Activated CD4-positive, alpha-beta T cell treated with anti-CD3 and anti-CD28 coated beads, Interleukin-2, amount 50 U/mL, for 1 hour (primary cell): ENCODE measurements at regions not wholly inside any gene's neighbourhood (a gene's known extent, or its start where the extent isn't known, plus 50 kb on each side); places are given as distances from the start of the nearest gene placed in this dataset.

Experiments
- DNase-seq: peaks from one replicate; pipeline ENCODE4 v3.0.0-alpha.2; 2020

- no peak for DNase-seq
Measured at GRCh38 chr7:68265258-68265657, 1268.6 kb downstream of the TYW1 start.

- no peak for DNase-seq
Measured at GRCh38 chr7:68266004-68266579, 1269.5 kb downstream of the TYW1 start.

GRCh38 chr7:68267486-68267885 is 1270.9 kb downstream of the TYW1 start:
- DNase-seq = no peak

- DNase-seq = no peak
Measured at GRCh38 chr7:68269405-68269804, 1272.8 kb downstream of the TYW1 start.

- no peak for DNase-seq
Measured at GRCh38 chr7:68272507-68272906, 1275.9 kb downstream of the TYW1 start.

GRCh38 chr7:68276725-68277124 is 1280.1 kb downstream of the TYW1 start:
- no peak for DNase-seq

GRCh38 chr7:68279827-68280400 is 1283.3 kb downstream of the TYW1 start:
- DNase-seq = no peak

GRCh38 chr7:68280931-68281330 is 1284.3 kb downstream of the TYW1 start:
- no peak for DNase-seq

GRCh38 chr7:68288144-68288593 is 1291.5 kb downstream of the TYW1 start:
- DNase-seq = no peak

- DNase-seq = no peak
Measured at GRCh38 chr7:68291710-68292109, 1295.1 kb downstream of the TYW1 start.

- DNase-seq = no peak
Measured at GRCh38 chr7:68295386-68295785, 1298.8 kb downstream of the TYW1 start.

- no peak for DNase-seq
Measured at GRCh38 chr7:68304536-68304935, 1293.7 kb upstream of the AUTS2 start.

GRCh38 chr7:68306692-68307107 is 1291.6 kb upstream of the AUTS2 start:
- no peak for DNase-seq

GRCh38 chr7:68309271-68309670 is 1289.0 kb upstream of the AUTS2 start:
- no peak for DNase-seq

- DNase-seq = no peak
Measured at GRCh38 chr7:68309806-68310205, 1288.5 kb upstream of the AUTS2 start.

- DNase-seq = no peak
Measured at GRCh38 chr7:68311958-68312357, 1286.3 kb upstream of the AUTS2 start.

- no peak for DNase-seq
Measured at GRCh38 chr7:68313806-68314205, 1284.5 kb upstream of the AUTS2 start.

- DNase-seq = no peak
Measured at GRCh38 chr7:68314208-68314607, 1284.1 kb upstream of the AUTS2 start.

GRCh38 chr7:68317476-68317875 is 1280.8 kb upstream of the AUTS2 start:
- no peak for DNase-seq

GRCh38 chr7:68319061-68319460 is 1279.2 kb upstream of the AUTS2 start:
- no peak for DNase-seq

GRCh38 chr7:68321076-68321639 is 1277.1 kb upstream of the AUTS2 start:
- DNase-seq = no peak

GRCh38 chr7:68321776-68322496 is 1276.3 kb upstream of the AUTS2 start:
- DNase-seq = no peak

GRCh38 chr7:68324621-68325020 is 1273.7 kb upstream of the AUTS2 start:
- no peak for DNase-seq

GRCh38 chr7:68334216-68334615 is 1264.1 kb upstream of the AUTS2 start:
- DNase-seq = no peak
